ENCODE measurements at regions not wholly inside any gene's neighbourhood (a gene's known extent, or its start where the extent isn't known, plus 50 kb on each side); places are given as distances from the start of the nearest gene placed in this dataset.
"Not testable (repeated sequence)": the region's sequence is repeated elsewhere in the genome, so short reads cannot be mapped to it uniquely, and the experiment has no call there.

DNA sequence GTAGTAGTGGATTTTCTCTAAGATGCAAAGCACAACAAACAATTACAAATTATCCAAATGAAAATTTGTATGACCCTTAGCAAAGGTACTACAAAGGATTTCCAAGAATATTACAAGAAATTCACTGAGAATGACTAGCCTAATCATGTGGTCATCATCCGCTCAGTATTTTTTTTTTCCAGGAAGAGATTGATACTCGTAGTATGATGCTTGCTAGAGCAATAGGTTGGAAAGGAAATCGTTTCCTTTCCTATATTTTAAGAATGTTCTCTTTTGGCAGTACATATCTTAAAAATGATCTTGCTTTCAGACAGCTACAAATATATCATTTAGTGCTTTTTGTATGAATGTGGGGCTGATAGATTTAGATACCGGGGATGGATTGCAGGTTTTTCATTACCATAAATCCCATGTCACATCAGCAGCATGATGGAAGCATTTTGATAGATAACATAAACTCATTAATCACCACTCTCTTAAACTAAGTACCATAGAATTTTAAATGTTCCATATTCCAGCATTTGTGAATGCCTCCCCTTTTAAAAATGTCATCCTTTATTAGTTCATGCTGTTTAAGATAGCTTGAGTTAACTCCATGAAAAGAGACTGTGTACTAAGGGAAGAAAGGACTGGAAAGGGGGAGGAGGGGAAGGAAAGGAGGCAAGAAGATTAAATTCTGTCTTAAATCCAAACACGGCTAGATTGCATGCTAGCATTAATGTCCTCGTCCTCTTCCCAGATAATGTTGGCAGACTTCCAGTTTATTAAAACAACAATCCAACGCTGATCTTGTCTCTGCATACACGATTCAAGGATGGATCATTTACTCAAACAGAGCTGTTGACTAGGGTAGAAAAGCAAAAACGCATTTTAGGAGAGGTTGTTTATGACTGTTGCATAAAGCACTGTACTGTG, 311.7 kb upstream of the ZNF608 start:
- Histone ChIP-seq H3K9ac (ENCODE audit: low read length) (no peak overlapping the region), H3K27me3 (ENCODE audit: control insufficient read depth, insufficient read depth, low read length) (no peaks in the 10 kb centered on the region), H3K4me3 (ENCODE audit: low read length) (peak overlapping the region; percentile 11), H3K9me3 (ENCODE audit: control insufficient read depth, low read depth, low read length) (no peaks in the 10 kb centered on the region), H3K27ac (ENCODE audit: low read length) (no peak overlapping the region), H3K4me1 (ENCODE audit: control insufficient read depth, low read depth, low read length) (peaks cover 60% of the 10 kb centered on the region), H3K36me3 (ENCODE audit: control insufficient read depth, low read depth, low read length) (no peaks in the 10 kb centered on the region)

- Histone ChIP-seq H3K9ac (ENCODE audit: low read length) (no peak overlapping the region), H3K27ac (ENCODE audit: low read length) (no peak overlapping the region), H3K4me1 (ENCODE audit: control insufficient read depth, low read depth, low read length) (peaks cover 54% of the 10 kb centered on the region), H3K9me3 (ENCODE audit: control insufficient read depth, low read depth, low read length) (no peaks in the 10 kb centered on the region), H3K4me3 (ENCODE audit: low read length) (no peak overlapping the region), H3K36me3 (ENCODE audit: control insufficient read depth, low read depth, low read length) (no peaks in the 10 kb centered on the region), H3K27me3 (ENCODE audit: control insufficient read depth, insufficient read depth, low read length) (no peaks in the 10 kb centered on the region)
Measured at GRCh38 chr5:125059255-125060002, 313.0 kb upstream of the ZNF608 start.

GRCh38 chr5:125061726-125062125, 315.3 kb upstream of the ZNF608 start:
- Histone ChIP-seq H3K4me3 (ENCODE audit: low read length) (no peak overlapping the region), H3K9me3 (ENCODE audit: control insufficient read depth, low read depth, low read length) (no peaks in the 10 kb centered on the region), H3K36me3 (ENCODE audit: control insufficient read depth, low read depth, low read length) (no peaks in the 10 kb centered on the region), H3K27me3 (ENCODE audit: control insufficient read depth, insufficient read depth, low read length) (no peaks in the 10 kb centered on the region), H3K27ac (ENCODE audit: low read length) (no peak overlapping the region), H3K4me1 (ENCODE audit: control insufficient read depth, low read depth, low read length) (peaks cover 57% of the 10 kb centered on the region), H3K9ac (ENCODE audit: low read length) (no peak overlapping the region)

DNA sequence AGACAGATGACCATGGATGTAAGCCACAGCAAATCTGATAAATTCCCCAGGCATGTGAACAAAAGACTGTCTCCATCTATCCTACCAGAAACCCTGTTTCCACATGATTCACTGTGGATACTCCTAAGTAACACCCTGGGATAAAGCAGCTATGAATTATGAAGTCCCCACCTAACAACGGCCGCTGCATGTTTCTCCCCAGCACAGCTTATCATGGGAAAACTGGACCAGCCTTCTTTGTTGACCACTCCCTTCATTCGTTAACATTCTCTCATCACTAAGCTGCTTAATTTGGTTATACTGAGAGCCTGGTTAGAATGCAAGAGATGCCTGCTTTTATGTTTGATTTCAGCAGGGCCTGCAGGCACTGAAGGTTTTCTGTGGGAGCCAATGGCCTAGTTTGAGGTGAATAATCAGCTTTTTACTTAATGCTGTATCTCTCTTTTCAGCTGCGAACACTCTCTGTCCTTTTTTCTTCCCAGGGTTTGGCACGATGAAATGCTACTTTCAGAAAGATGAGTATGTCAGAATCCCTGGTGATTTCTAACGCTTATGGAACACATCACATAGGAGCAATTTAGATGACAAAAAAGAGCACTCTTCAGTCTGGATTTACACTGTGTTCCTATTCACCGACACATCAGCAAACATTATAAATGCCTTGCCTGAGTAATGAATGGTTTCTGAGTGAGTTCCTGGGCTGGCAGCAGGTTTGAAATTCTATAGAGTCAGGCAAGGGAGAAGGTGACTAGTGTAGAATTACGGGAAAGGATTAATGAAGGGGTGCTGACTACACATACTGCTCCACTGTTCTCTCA, 318.4 kb upstream of the ZNF608 start:
- peaks cover 3% of the 10 kb centered on the region for H3K9me3 ChIP-seq (ENCODE audit: control insufficient read depth, low read depth, low read length)
- H3K27me3 ChIP-seq (ENCODE audit: control insufficient read depth, insufficient read depth, low read length) = no peaks in the 10 kb centered on the region
- H3K36me3 ChIP-seq (ENCODE audit: control insufficient read depth, low read depth, low read length) = no peaks in the 10 kb centered on the region
- no peak overlapping the region for H3K9ac ChIP-seq (ENCODE audit: low read length)
- H3K27ac ChIP-seq (ENCODE audit: low read length) = no peak overlapping the region
- H3K4me1 ChIP-seq (ENCODE audit: control insufficient read depth, low read depth, low read length) = peaks cover 26% of the 10 kb centered on the region
- no peak overlapping the region for H3K4me3 ChIP-seq (ENCODE audit: low read length)

DNA sequence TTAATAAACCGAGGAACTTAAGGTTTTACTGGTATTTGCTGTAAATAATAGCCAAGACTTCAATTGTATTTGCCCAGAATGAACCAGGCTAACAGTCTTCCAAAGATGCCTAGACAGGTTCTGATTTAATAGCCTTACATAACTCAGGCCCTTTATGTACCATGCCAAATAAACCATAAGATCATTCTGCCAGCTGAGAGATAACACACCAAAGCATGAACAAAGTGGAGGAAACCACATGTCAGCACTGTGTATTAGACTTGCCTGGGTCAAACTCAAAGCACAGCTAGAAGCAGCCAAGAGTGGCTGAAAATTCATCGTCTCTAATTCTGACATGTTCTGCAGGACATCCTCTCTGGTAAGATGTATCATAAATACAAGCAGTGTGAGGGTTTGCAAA, 319.3 kb upstream of the ZNF608 start:
- H3K4me3 ChIP-seq (ENCODE audit: low read length) = no peak overlapping the region
- peaks cover 23% of the 10 kb centered on the region for H3K4me1 ChIP-seq (ENCODE audit: control insufficient read depth, low read depth, low read length)
- H3K27ac ChIP-seq (ENCODE audit: low read length) = no peak overlapping the region
- H3K27me3 ChIP-seq (ENCODE audit: control insufficient read depth, insufficient read depth, low read length) = no peaks in the 10 kb centered on the region
- H3K9me3 ChIP-seq (ENCODE audit: control insufficient read depth, low read depth, low read length) = peaks cover 3% of the 10 kb centered on the region
- H3K36me3 ChIP-seq (ENCODE audit: control insufficient read depth, low read depth, low read length) = no peaks in the 10 kb centered on the region
- H3K9ac ChIP-seq (ENCODE audit: low read length) = no peak overlapping the region

- no peak overlapping the region for H3K4me3 ChIP-seq (ENCODE audit: low read length)
- peaks cover 19% of the 10 kb centered on the region for H3K9me3 ChIP-seq (ENCODE audit: control insufficient read depth, low read depth, low read length)
- H3K4me1 ChIP-seq (ENCODE audit: control insufficient read depth, low read depth, low read length) = peaks cover 2% of the 10 kb centered on the region
- H3K27ac ChIP-seq (ENCODE audit: low read length) = no peak overlapping the region
- no peaks in the 10 kb centered on the region for H3K36me3 ChIP-seq (ENCODE audit: control insufficient read depth, low read depth, low read length)
- no peaks in the 10 kb centered on the region for H3K27me3 ChIP-seq (ENCODE audit: control insufficient read depth, insufficient read depth, low read length)
- no peak overlapping the region for H3K9ac ChIP-seq (ENCODE audit: low read length)
Measured at GRCh38 chr5:125070961-125071360, 324.5 kb upstream of the ZNF608 start.

GRCh38 chr5:125073090-125073489, 326.7 kb upstream of the ZNF608 start:
- Histone ChIP-seq H3K9me3 (ENCODE audit: control insufficient read depth, low read depth, low read length) (peaks cover 28% of the 10 kb centered on the region), H3K4me3 (ENCODE audit: low read length) (no peak overlapping the region), H3K4me1 (ENCODE audit: control insufficient read depth, low read depth, low read length) (no peaks in the 10 kb centered on the region), H3K27ac (ENCODE audit: low read length) (no peak overlapping the region), H3K9ac (ENCODE audit: low read length) (no peak overlapping the region), H3K27me3 (ENCODE audit: control insufficient read depth, insufficient read depth, low read length) (no peaks in the 10 kb centered on the region), H3K36me3 (ENCODE audit: control insufficient read depth, low read depth, low read length) (no peaks in the 10 kb centered on the region)

GRCh38 chr5:125075567-125075966, 329.1 kb upstream of the ZNF608 start:
- Histone ChIP-seq H3K27ac (ENCODE audit: low read length) (no peak overlapping the region), H3K27me3 (ENCODE audit: control insufficient read depth, insufficient read depth, low read length) (no peaks in the 10 kb centered on the region), H3K9ac (ENCODE audit: low read length) (no peak overlapping the region), H3K36me3 (ENCODE audit: control insufficient read depth, low read depth, low read length) (no peaks in the 10 kb centered on the region), H3K4me3 (ENCODE audit: low read length) (no peak overlapping the region), H3K9me3 (ENCODE audit: control insufficient read depth, low read depth, low read length) (peaks cover 25% of the 10 kb centered on the region), H3K4me1 (ENCODE audit: control insufficient read depth, low read depth, low read length) (no peaks in the 10 kb centered on the region)

DNA sequence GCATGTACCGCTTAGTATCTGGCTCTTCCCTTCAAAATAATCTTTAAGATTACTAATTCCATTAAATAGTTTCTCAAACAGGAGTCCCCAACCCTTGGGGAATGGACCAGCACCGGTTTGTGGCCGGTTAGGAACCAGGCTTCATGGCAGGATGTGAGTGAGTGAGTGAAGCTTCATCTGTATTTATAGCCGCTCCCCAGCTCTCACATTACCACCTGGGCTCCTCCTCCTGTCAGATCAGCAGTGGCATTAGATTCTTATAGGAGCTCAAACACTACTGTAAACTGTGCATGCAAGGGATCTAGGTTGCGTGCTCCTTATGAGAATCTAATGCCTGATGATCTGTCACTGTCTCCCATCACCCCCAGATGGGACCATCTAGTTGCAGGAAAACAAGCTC, 332.6 kb upstream of the ZNF608 start:
- not testable (repeated sequence) for H3K27ac ChIP-seq (ENCODE audit: low read length); H3K4me3 ChIP-seq (ENCODE audit: low read length); H3K4me1 ChIP-seq (ENCODE audit: control insufficient read depth, low read depth, low read length); H3K27me3 ChIP-seq (ENCODE audit: control insufficient read depth, insufficient read depth, low read length); H3K9ac ChIP-seq (ENCODE audit: low read length); H3K36me3 ChIP-seq (ENCODE audit: control insufficient read depth, low read depth, low read length)
- peaks cover 11% of the 10 kb centered on the region for H3K9me3 ChIP-seq (ENCODE audit: control insufficient read depth, low read depth, low read length)

DNA sequence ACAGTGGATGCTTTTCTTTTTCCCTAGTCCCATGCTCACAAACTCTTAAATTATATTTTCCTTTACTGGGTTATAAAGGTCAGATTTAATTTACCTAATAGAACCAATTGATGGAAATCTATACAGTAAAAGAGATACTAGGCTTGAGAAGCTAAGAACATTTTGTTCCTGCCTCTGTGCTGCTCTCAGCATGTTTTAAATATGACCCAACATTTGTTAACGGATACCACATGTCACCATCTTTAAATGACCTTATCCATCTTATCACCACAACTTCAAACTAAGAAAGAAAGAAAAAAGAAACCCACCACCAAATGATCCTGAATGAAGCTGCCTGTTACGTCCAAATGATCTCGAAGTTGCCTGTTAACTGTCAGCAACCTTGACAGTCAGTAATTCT, 334.7 kb upstream of the ZNF608 start:
- peaks cover 9% of the 10 kb centered on the region for H3K9me3 ChIP-seq (ENCODE audit: control insufficient read depth, low read depth, low read length)
- no peak overlapping the region for H3K4me3 ChIP-seq (ENCODE audit: low read length)
- no peaks in the 10 kb centered on the region for H3K4me1 ChIP-seq (ENCODE audit: control insufficient read depth, low read depth, low read length)
- no peaks in the 10 kb centered on the region for H3K36me3 ChIP-seq (ENCODE audit: control insufficient read depth, low read depth, low read length)
- no peak overlapping the region for H3K27ac ChIP-seq (ENCODE audit: low read length)
- H3K9ac ChIP-seq (ENCODE audit: low read length) = no peak overlapping the region
- no peaks in the 10 kb centered on the region for H3K27me3 ChIP-seq (ENCODE audit: control insufficient read depth, insufficient read depth, low read length)

DNA sequence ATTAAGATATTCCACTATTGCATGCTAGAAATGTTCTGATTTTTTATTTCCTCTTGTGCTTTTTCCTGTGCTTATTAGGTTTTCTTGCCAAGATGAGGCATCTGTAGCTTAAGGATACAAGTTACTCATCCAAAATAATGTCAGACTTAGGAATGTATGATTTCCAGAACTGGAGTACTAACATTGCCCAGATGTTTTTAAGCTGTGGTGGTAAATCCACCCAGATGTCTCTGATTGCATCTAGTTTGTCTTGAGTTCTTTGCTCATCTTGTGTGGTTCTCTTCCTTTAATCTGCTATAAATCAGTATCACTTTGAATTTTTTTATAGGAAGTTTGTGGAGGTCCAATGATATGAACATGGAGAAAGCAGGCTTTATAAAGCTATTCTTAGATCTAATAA, 337.5 kb upstream of the ZNF608 start:
- Histone ChIP-seq H3K4me1 (ENCODE audit: control insufficient read depth, low read depth, low read length) (no peaks in the 10 kb centered on the region), H3K27ac (ENCODE audit: low read length) (no peak overlapping the region), H3K9me3 (ENCODE audit: control insufficient read depth, low read depth, low read length) (no peaks in the 10 kb centered on the region), H3K27me3 (ENCODE audit: control insufficient read depth, insufficient read depth, low read length) (no peaks in the 10 kb centered on the region), H3K36me3 (ENCODE audit: control insufficient read depth, low read depth, low read length) (no peaks in the 10 kb centered on the region), H3K9ac (ENCODE audit: low read length) (no peak overlapping the region), H3K4me3 (ENCODE audit: low read length) (no peak overlapping the region)

Measured in iPS-18a (cell line).